WERI-Rb-1 (cell line): ENCODE measurements at regions not wholly inside any gene's neighbourhood (a gene's known extent, or its start where the extent isn't known, plus 50 kb on each side); places are given as distances from the start of the nearest gene placed in this dataset.

Source experiments
- DNase-seq: peaks from one replicate; pipeline ENCODE4 v3.0.0-alpha.2; 2020
- H3K27ac ChIP-seq: fragments of 250-450 bp; sonication (Bioruptor Pico); 2 replicates; pipeline ENCODE4 v1.5.1; 2020; ENCODE audit warnings: mild to moderate bottlenecking, moderate library complexity
- H3K27me3 ChIP-seq: fragments of 250-450 bp; sonication (Bioruptor Pico); 2 replicates; pipeline ENCODE4 v1.5.1; 2021; ENCODE audit warnings: mild to moderate bottlenecking, low read depth, moderate library complexity; ENCODE audit not compliant: insufficient read depth, severe bottlenecking
- H3K36me3 ChIP-seq: fragments of 250-450 bp; sonication (Bioruptor Pico); 2 replicates; pipeline ENCODE4 v1.5.1; 2020; ENCODE audit warnings: mild to moderate bottlenecking, moderate library complexity
- H3K4me3 ChIP-seq: 2 replicates; pipeline ENCODE4 v1.5.1; 2011; ENCODE audit warnings: low read depth, mild to moderate bottlenecking, control low read depth, low read length
- H3K9me3 ChIP-seq: fragments of 250-450 bp; sonication (Bioruptor Pico); 2 replicates; pipeline ENCODE4 v1.5.1; 2021; ENCODE audit warnings: mild to moderate bottlenecking, moderate library complexity; ENCODE audit not compliant: severe bottlenecking
- CTCF ChIP-seq: IDR thresholded peaks from 2 replicates; pipeline ENCODE4 v1.5.1; 2011; ENCODE audit warnings: low read depth, mild to moderate bottlenecking, control low read depth, inconsistent platforms, low read length

- Histone ChIP-seq H3K27me3 (no peaks in the 10 kb centered on the region), H3K9me3 (no peaks in the 10 kb centered on the region), H3K27ac (no peak overlapping the region), H3K4me3 (no peak overlapping the region), H3K36me3 (no peaks in the 10 kb centered on the region)
- DNase-seq, result no peak
- no peak for TF ChIP-seq CTCF
These were observed 631.9 kb downstream of the PSAT1 start for GRCh38 chr9:78928625-78929405.

- TF ChIP-seq CTCF, result no peak
- no peaks in the 10 kb centered on the region for H3K27me3 ChIP-seq
- no peaks in the 10 kb centered on the region for H3K36me3 ChIP-seq
- H3K27ac ChIP-seq, result no peak overlapping the region
- H3K4me3 ChIP-seq, result no peak overlapping the region
- H3K9me3 ChIP-seq, result no peaks in the 10 kb centered on the region
- DNase-seq, result no peak
These were observed 633.4 kb downstream of the PSAT1 start for GRCh38 chr9:78930281-78930680.

- no peaks in the 10 kb centered on the region for H3K27me3 ChIP-seq
- H3K27ac ChIP-seq, result no peak overlapping the region
- DNase-seq, result no peak
- no peak overlapping the region for H3K4me3 ChIP-seq
- no peaks in the 10 kb centered on the region for H3K36me3 ChIP-seq
- H3K9me3 ChIP-seq, result no peaks in the 10 kb centered on the region
- TF ChIP-seq CTCF, result no peak
These were observed 636.1 kb downstream of the PSAT1 start for GRCh38 chr9:78932849-78933627.

GRCh38 chr9:78934880-78935279, 636.9 kb upstream of the TLE4 start:
- no peaks in the 10 kb centered on the region for H3K27me3 ChIP-seq
- H3K9me3 ChIP-seq, result no peaks in the 10 kb centered on the region
- DNase-seq, result no peak
- no peaks in the 10 kb centered on the region for H3K36me3 ChIP-seq
- H3K27ac ChIP-seq, result no peak overlapping the region
- TF ChIP-seq CTCF, result no peak
- no peak overlapping the region for H3K4me3 ChIP-seq

- no peaks in the 10 kb centered on the region for H3K36me3 ChIP-seq
These were observed 632.9 kb upstream of the TLE4 start for GRCh38 chr9:78938821-78939220.

More at GRCh38 chr9:78938821-78939220, 632.9 kb upstream of the TLE4 start:
- Histone ChIP-seq H3K27ac (no peak overlapping the region), H3K4me3 (no peak overlapping the region), H3K27me3 (no peaks in the 10 kb centered on the region), H3K9me3 (no peaks in the 10 kb centered on the region)
- no peak for DNase-seq
- TF ChIP-seq CTCF, result no peak
